Neural progenitor cell (in vitro differentiated cells): ENCODE measurements at regions not wholly inside any gene's neighbourhood (a gene's known extent, or its start where the extent isn't known, plus 50 kb on each side); places are given as distances from the start of the nearest gene placed in this dataset.
A peak's percentile ranks its signal among the peaks of the same experiment; 100 is the strongest.

Source experiments
- DNase-seq: peaks from one replicate; pipeline ENCODE4 v3.0.0-alpha.2; 2016; ENCODE audit warnings: low spot score
- H2AFZ ChIP-seq: fragments of 200-600 bp; sonication (generic); replicated peaks from 2 replicates; pipeline ENCODE4 v1.6.1; 2016; ENCODE audit warnings: antibody characterized with exemption
- H3F3A ChIP-seq: fragments of 200-600 bp; sonication (generic); 2 replicates; pipeline ENCODE4 v1.6.1; 2016; ENCODE audit warnings: antibody characterized with exemption, low read depth
- H3K27ac ChIP-seq: fragments of 200-600 bp; sonication (generic); 2 replicates; pipeline ENCODE4 v1.5.1; 2016; ENCODE audit warnings: mild to moderate bottlenecking
- H3K27me3 ChIP-seq: fragments of 200-600 bp; sonication (generic); 2 replicates; pipeline ENCODE4 v1.6.1; 2016; ENCODE audit warnings: mild to moderate bottlenecking, moderate library complexity
- H3K36me3 ChIP-seq: fragments of 200-600 bp; sonication (generic); 2 replicates; pipeline ENCODE4 v1.5.1; 2016
- H3K4me1 ChIP-seq: fragments of 200-600 bp; sonication (generic); 2 replicates; pipeline ENCODE4 v1.6.1; 2016; ENCODE audit warnings: mixed run types
- H3K4me2 ChIP-seq: fragments of 200-600 bp; sonication (generic); 2 replicates; pipeline ENCODE4 v1.6.1; 2016
- H3K4me3 ChIP-seq: fragments of 200-600 bp; sonication (generic); 2 replicates; pipeline ENCODE4 v1.5.1; 2016
- H3K79me2 ChIP-seq: fragments of 200-600 bp; sonication (generic); 2 replicates; pipeline ENCODE4 v1.6.1; 2016; ENCODE audit warnings: low read depth
- H3K9ac ChIP-seq: fragments of 200-600 bp; sonication (generic); 2 replicates; pipeline ENCODE4 v1.6.1; 2016
- H3K9me3 ChIP-seq: fragments of 200-600 bp; sonication (generic); 2 replicates; pipeline ENCODE4 v1.5.1; 2016; ENCODE audit warnings: low read depth
- H4K20me1 ChIP-seq: fragments of 200-600 bp; sonication (generic); 2 replicates; pipeline ENCODE4 v1.6.1; 2016; ENCODE audit warnings: low read depth
- H3K27ac Mint-ChIP-seq: 3 replicates; pipeline ENCODE4 v1.8.0; 2021; ENCODE audit warnings: mixed read lengths
- H3K27me3 Mint-ChIP-seq: 2 replicates; pipeline ENCODE4 v1.8.0; 2022; ENCODE audit warnings: low read depth, mild to moderate bottlenecking, inconsistent platforms, moderate library complexity, mixed read lengths; ENCODE audit not compliant: insufficient read depth
- H3K36me3 Mint-ChIP-seq: 3 replicates; pipeline ENCODE4 v1.8.0; 2021; ENCODE audit warnings: mixed read lengths
- H3K4me1 Mint-ChIP-seq: 3 replicates; pipeline ENCODE4 v1.8.0; 2021; ENCODE audit warnings: mixed read lengths
- H3K4me3 Mint-ChIP-seq: 3 replicates; pipeline ENCODE4 v1.8.0; 2021; ENCODE audit warnings: mild to moderate bottlenecking, moderate library complexity, mixed read lengths
- H3K9me3 Mint-ChIP-seq: 3 replicates; pipeline ENCODE4 v1.8.0; 2020; ENCODE audit warnings: mixed read lengths
- EZH2 ChIP-seq: fragments of 200-600 bp; sonication (generic); IDR thresholded peaks from 2 replicates; pipeline ENCODE4 v1.6.1; 2017; ENCODE audit warnings: antibody characterized with exemption, mild to moderate bottlenecking, moderate library complexity
- EZH2phosphoT487 ChIP-seq: fragments of 200-600 bp; sonication (generic); IDR thresholded peaks from 2 replicates; pipeline ENCODE4 v1.6.1; 2017; ENCODE audit warnings: antibody characterized with exemption
- TF ChIP-seq, protein P1 (sequence below): fragments of 200-600 bp; sonication (generic); IDR thresholded peaks from 2 replicates; pipeline ENCODE4 v1.5.1; 2017; ENCODE audit warnings: antibody characterized with exemption, mild to moderate bottlenecking

DNA sequence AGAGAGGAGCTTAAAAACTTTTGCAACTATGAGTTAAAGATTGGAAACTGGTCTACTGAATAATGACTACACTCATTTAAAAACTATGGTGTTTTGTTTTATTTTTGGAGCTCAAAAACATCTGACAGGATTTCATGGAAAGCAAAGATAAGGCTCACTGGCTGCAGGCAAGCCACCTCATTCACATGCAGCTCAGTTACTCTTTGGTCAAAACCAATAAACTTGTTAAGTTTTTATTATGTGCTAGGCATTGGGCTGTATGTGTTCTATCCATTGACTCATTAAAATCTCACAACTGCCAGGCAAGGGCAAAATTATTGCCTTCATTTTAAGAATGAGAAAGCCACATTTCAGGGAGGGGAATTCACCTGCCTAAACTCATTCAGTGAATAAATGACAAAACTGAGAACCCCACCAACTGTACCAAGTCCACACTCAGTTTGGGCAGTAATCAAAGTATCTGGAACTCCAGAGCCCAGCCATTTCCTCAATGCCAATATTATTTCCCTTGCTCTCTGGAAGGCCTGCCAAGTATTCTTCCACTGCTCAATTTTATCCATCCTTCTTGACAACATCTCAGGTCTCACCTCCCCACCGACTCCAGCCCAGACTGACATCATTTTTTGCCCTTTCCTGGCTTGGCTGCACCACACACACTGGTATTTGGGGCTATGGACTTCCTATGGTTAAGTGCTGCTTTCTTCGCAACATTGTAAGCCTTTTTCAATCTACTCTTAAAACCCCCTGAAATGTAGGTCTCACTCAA is 401.1 kb upstream of the NFIA start:
- Histone ChIP-seq H3F3A (peaks cover 6% of the 10 kb centered on the region), H3K4me2 (no peak overlapping the region), H3K9ac (no peak overlapping the region), H3K27ac (no peak overlapping the region), H3K27me3 (no peaks in the 10 kb centered on the region), H3K36me3 (no peaks in the 10 kb centered on the region), H3K4me1 (peaks cover 14% of the 10 kb centered on the region), H4K20me1 (no peaks in the 10 kb centered on the region), H3K4me3 (no peak overlapping the region), H2AFZ (no peak overlapping the region), H3K79me2 (no peaks in the 10 kb centered on the region), H3K9me3 (no peaks in the 10 kb centered on the region)
- Mint-ChIP-seq H3K27me3 (no peaks in the 10 kb centered on the region), H3K9me3 (peaks cover 11% of the 10 kb centered on the region), H3K36me3 (peaks cover 3% of the 10 kb centered on the region), H3K4me3 (no peak overlapping the region), H3K27ac (no peak overlapping the region), H3K4me1 (peaks cover 15% of the 10 kb centered on the region)
- no peak for DNase-seq
- TF ChIP-seq EZH2 (no peak), EZH2phosphoT487 (no peak)
- TF ChIP-seq, protein P1, sequence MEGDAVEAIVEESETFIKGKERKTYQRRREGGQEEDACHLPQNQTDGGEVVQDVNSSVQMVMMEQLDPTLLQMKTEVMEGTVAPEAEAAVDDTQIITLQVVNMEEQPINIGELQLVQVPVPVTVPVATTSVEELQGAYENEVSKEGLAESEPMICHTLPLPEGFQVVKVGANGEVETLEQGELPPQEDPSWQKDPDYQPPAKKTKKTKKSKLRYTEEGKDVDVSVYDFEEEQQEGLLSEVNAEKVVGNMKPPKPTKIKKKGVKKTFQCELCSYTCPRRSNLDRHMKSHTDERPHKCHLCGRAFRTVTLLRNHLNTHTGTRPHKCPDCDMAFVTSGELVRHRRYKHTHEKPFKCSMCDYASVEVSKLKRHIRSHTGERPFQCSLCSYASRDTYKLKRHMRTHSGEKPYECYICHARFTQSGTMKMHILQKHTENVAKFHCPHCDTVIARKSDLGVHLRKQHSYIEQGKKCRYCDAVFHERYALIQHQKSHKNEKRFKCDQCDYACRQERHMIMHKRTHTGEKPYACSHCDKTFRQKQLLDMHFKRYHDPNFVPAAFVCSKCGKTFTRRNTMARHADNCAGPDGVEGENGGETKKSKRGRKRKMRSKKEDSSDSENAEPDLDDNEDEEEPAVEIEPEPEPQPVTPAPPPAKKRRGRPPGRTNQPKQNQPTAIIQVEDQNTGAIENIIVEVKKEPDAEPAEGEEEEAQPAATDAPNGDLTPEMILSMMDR, result no peak

DNA sequence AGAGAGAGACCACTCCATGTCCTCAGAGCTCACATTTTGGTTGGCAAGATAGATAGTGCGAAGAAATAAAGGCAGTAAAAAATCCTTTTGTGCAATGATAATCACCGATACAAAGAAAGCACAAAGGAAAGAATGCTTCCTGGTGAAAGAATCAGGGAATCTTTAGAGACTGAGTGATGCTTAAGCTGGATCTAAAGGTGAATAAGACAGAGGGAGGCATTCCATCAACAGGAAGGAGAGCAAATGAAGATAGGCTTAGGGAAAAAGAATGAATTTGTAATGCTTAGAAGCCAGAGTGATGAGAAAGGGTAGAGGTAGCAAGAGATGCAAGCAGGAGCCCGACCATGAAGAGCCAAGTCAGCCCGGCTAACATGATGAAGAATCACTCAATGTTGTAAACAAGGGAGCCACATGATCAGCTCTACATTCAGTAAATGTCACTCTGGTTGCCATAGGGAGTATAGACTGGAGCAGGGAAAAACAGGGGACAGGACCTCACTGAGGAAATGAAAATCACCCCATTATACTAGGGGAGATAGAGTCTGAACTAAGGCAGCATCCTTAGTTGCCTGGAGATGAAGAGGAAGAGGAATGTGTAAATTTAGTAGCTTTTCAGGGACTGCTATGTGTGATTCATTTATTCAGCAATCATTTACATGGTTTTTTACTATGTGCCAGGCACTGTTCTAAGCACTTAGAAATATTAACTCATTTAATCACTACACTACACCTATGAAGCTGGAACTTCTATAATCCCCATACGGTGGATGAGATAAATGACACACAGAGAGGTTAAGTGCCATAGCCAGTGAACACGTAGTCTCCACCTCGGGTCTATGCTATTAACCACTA is 402.6 kb upstream of the NFIA start:
- no peaks in the 10 kb centered on the region for H3K79me2 ChIP-seq
- peak; percentile 56 for DNase-seq
- peaks cover 6% of the 10 kb centered on the region for H3F3A ChIP-seq
- no peak overlapping the region for H2AFZ ChIP-seq
- peaks cover 2% of the 10 kb centered on the region for H3K36me3 Mint-ChIP-seq
- peak overlapping the region; percentile 15 for H3K27ac Mint-ChIP-seq
- H3K9ac ChIP-seq, result no peak overlapping the region
- H3K36me3 ChIP-seq, result no peaks in the 10 kb centered on the region
- peaks cover 3% of the 10 kb centered on the region for H3K9me3 Mint-ChIP-seq
- H3K27me3 Mint-ChIP-seq, result no peaks in the 10 kb centered on the region
- peaks cover 15% of the 10 kb centered on the region for H3K4me1 Mint-ChIP-seq
- no peak overlapping the region for H3K4me3 ChIP-seq
- H3K4me2 ChIP-seq, result peak overlapping the region; percentile 40
- H3K27ac ChIP-seq, result no peak overlapping the region
- H3K4me1 ChIP-seq, result peaks cover 16% of the 10 kb centered on the region
- H3K9me3 ChIP-seq, result no peaks in the 10 kb centered on the region
- H3K27me3 ChIP-seq, result no peaks in the 10 kb centered on the region
- TF ChIP-seq EZH2, result no peak
- TF ChIP-seq EZH2phosphoT487, result no peak
- TF ChIP-seq, protein P1, result no peak
- no peaks in the 10 kb centered on the region for H4K20me1 ChIP-seq
- H3K4me3 Mint-ChIP-seq, result no peak overlapping the region

DNA sequence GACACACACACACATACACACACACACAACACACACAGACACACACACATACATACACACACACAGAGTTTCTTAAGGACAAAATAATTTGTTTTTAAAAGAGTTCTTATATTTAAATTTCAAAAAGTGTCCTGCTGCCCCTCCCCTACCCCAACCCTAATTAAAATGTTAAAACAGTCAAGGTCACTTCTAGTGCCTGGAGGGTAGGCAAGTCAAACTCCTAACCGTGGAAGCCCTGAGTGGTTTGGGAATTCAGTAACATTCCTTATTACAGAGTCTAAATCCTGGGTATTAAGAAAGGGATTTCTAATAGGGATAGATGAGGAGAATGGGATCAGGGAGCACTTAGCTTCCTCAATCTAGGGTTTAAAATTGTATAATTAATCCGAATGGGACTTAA is 403.6 kb upstream of the NFIA start:
- Histone ChIP-seq H3K79me2 (no peaks in the 10 kb centered on the region), H3K36me3 (no peaks in the 10 kb centered on the region), H3K27me3 (no peaks in the 10 kb centered on the region), H2AFZ (no peak overlapping the region), H3K9ac (no peak overlapping the region), H3K9me3 (no peaks in the 10 kb centered on the region), H3K27ac (no peak overlapping the region), H3F3A (peaks cover 6% of the 10 kb centered on the region), H4K20me1 (no peaks in the 10 kb centered on the region), H3K4me1 (peaks cover 24% of the 10 kb centered on the region), H3K4me3 (no peak overlapping the region), H3K4me2 (no peak overlapping the region)
- Mint-ChIP-seq H3K4me1 (peaks cover 21% of the 10 kb centered on the region), H3K36me3 (peaks cover 2% of the 10 kb centered on the region), H3K27me3 (no peaks in the 10 kb centered on the region), H3K9me3 (no peaks in the 10 kb centered on the region), H3K4me3 (no peak overlapping the region), H3K27ac (no peak overlapping the region)
- no peak for TF ChIP-seq EZH2
- no peak for TF ChIP-seq EZH2phosphoT487
- TF ChIP-seq, protein P1, result no peak
- no peak for DNase-seq
